ENCODE measurements at regions not wholly inside any gene's neighbourhood (a gene's known extent, or its start where the extent isn't known, plus 50 kb on each side); places are given as distances from the start of the nearest gene placed in this dataset.

GRCh38 chr3:139100821-139101220, 56.1 kb upstream of the PRR23C start:
- TF ChIP-seq CTCF (IDR thresholded peaks at IDR 0.05; ENCODE audit: low read depth, low read length) (no peak), EZH2phosphoT487 (IDR thresholded peaks at IDR 0.05; ENCODE audit: low read depth) (no peak)

All from OCI-LY3 (cell line).